A549 (cell line): ENCODE measurements at regions not wholly inside any gene's neighbourhood (a gene's known extent, or its start where the extent isn't known, plus 50 kb on each side); places are given as distances from the start of the nearest gene placed in this dataset.
A peak's percentile ranks its signal among the peaks of the same experiment; 100 is the strongest.
"Not testable (repeated sequence)": the region's sequence is repeated elsewhere in the genome, so short reads cannot be mapped to it uniquely, and the experiment has no call there.

Experiments used
- ATAC-seq, 2 experiments: fragments of 200-7000 bp in 1 of 2; fragments of >200 bp in 1 of 2; cut with Nextera tagmentation in 1 of 2; cut with Tn5 transposase in 1 of 2; 3 replicates each; pipeline versions ENCODE4 v1.8.0 to v1.9.1; 2018 to 2020; ENCODE audit warnings: mild to moderate bottlenecking in 1 of 2, moderate library complexity in 1 of 2
- CTCF ChIA-PET: fragments of 300-600 bp; sonication (Branson Sonifier 250); formaldehyde crosslinking; extraction: SDS; loops from one replicate; lab custom pipeline; 2021; ENCODE audit warnings: antibody characterized with exemption, inconsistent platforms; lab: Yijun Ruan, JAX
- POLR2A ChIA-PET: fragments of 350-600 bp; formaldehyde crosslinking; extraction: SDS; loops from one replicate; lab custom pipeline; 2021; ENCODE audit warnings: antibody characterized with exemption, inconsistent platforms; lab: Yijun Ruan, JAX
- DNase-seq, 2 experiments: peaks; one replicate each; pipeline versions ENCODE4 v3.0.0 to v3.0.0-alpha.2; 2011 to 2016; ENCODE audit warnings: low read depth in 1 of 2, low spot score in 1 of 2
- FAIRE-seq: peaks from 2 replicates; lab custom pipeline; 2011; peaks lifted over from hg19 to GRCh38; lab: Jason Lieb, UNC
- H3K27ac ChIP-seq, 2 experiments: fragments of >200 bp; sonication (Bioruptor Twin); formaldehyde crosslinking; 3 replicates each; pipeline ENCODE4 v1.5.1; 2016 to 2017
- H3K4me1 ChIP-seq: fragments of >200 bp; sonication (Bioruptor Twin); formaldehyde crosslinking; 3 replicates; pipeline ENCODE4 v1.6.1; 2016
- H3K4me2 ChIP-seq: fragments of >200 bp; sonication (Bioruptor Twin); formaldehyde crosslinking; 3 replicates; pipeline ENCODE4 v1.6.1; 2016
- H3K4me3 ChIP-seq: fragments of >200 bp; sonication (Bioruptor Twin); formaldehyde crosslinking; 3 replicates; pipeline ENCODE4 v1.5.1; 2016
- H3K9me3 ChIP-seq: fragments of >200 bp; sonication (Bioruptor Twin); formaldehyde crosslinking; 3 replicates; pipeline ENCODE4 v1.6.1; 2016
- CTCF ChIP-seq: fragments of >200 bp; sonication (Bioruptor Twin); formaldehyde crosslinking; IDR thresholded peaks from 3 replicates; pipeline ENCODE4 v1.5.1; 2016
- FOSL2 ChIP-seq, 2 experiments: fragments of 450-650 bp in 1 of 2; fragments of >200 bp in 1 of 2; sonication (Bioruptor Twin) in 1 of 2; formaldehyde crosslinking; IDR thresholded peaks; 2 replicates each; pipeline versions ENCODE4 v1.5.0 to v1.6.1; 2016 to 2020; ENCODE audit warnings: mild to moderate bottlenecking in 1 of 2, moderate library complexity in 1 of 2
- HDAC2 ChIP-seq: fragments of 200-600 bp; sonication (generic); IDR thresholded peaks from 2 replicates; pipeline ENCODE4 v1.6.1; 2016
- HEYL ChIP-seq: fragments of 250-450 bp; sonication (Bioruptor Pico); IDR thresholded peaks from 2 replicates; pipeline ENCODE4 v1.8.0; 2021; ENCODE audit warnings: mild to moderate bottlenecking, moderate library complexity
- HMGXB4 ChIP-seq: fragments of 250-450 bp; sonication (Bioruptor Pico); IDR thresholded peaks from 2 replicates; pipeline ENCODE4 v1.5.0; 2021; ENCODE audit warnings: mild to moderate bottlenecking, moderate library complexity, borderline replicate concordance
- HOXA7 ChIP-seq: fragments of 250-450 bp; sonication (Bioruptor Pico); IDR thresholded peaks from 2 replicates; pipeline ENCODE4 v1.5.0; 2020; ENCODE audit warnings: mild to moderate bottlenecking, moderate library complexity
- HOXB5 ChIP-seq: fragments of 250-450 bp; sonication (Bioruptor Pico); IDR thresholded peaks from 2 replicates; pipeline ENCODE4 v1.5.0; 2020; ENCODE audit warnings: mild to moderate bottlenecking, moderate library complexity
- JUNB ChIP-seq: fragments of >200 bp; sonication (Bioruptor Twin); formaldehyde crosslinking; IDR thresholded peaks from 2 replicates; pipeline ENCODE4 v1.6.1; 2016
- KDM5A ChIP-seq: fragments of 200-600 bp; sonication (generic); IDR thresholded peaks from 2 replicates; pipeline ENCODE4 v1.6.1; 2016; ENCODE audit warnings: antibody characterized with exemption, mild to moderate bottlenecking
- MAFK ChIP-seq: fragments of 450-650 bp; IDR thresholded peaks from 2 replicates; pipeline ENCODE4 v1.6.1; 2014; ENCODE audit not compliant: partially characterized antibody
- MAX ChIP-seq: IDR thresholded peaks from 2 replicates; pipeline ENCODE4 v1.6.1; 2012
- MYC ChIP-seq: IDR thresholded peaks from 2 replicates; pipeline ENCODE4 v1.6.1; 2012; ENCODE audit warnings: mild to moderate bottlenecking, inconsistent platforms, low read length, improper control_type of control experiment, borderline replicate concordance
- POLR2A ChIP-seq: IDR thresholded peaks from 2 replicates; pipeline ENCODE4 v1.6.1; 2012; ENCODE audit warnings: mild to moderate bottlenecking, low read length
- POLR2AphosphoS2 ChIP-seq: conservative IDR thresholded peaks from 2 replicates; pipeline ENCODE4 v1.6.1; 2012; ENCODE audit warnings: low read length, improper control_type of control experiment, inconsistent platforms
- RCOR1 ChIP-seq: fragments of 150-350 bp; IDR thresholded peaks from 2 replicates; pipeline ENCODE4 v1.6.1; 2014; ENCODE audit warnings: antibody characterized with exemption, low read length, low read depth
- RNF2 ChIP-seq: fragments of 200-600 bp; sonication (generic); IDR thresholded peaks from 2 replicates; pipeline ENCODE4 v1.6.1; 2016; ENCODE audit warnings: low read depth, mild to moderate bottlenecking, antibody characterized with exemption, moderate library complexity, borderline replicate concordance
- SREBF2 ChIP-seq: fragments of 450-650 bp; IDR thresholded peaks from 2 replicates; pipeline ENCODE4 v1.6.1; 2014; ENCODE audit warnings: mild to moderate bottlenecking, moderate library complexity
- TP53 ChIP-seq: fragments of 250-450 bp; sonication (Bioruptor Pico); IDR thresholded peaks from 2 replicates; pipeline ENCODE4 v1.5.0; 2021; ENCODE audit warnings: mild to moderate bottlenecking, moderate library complexity
- ZFP36 ChIP-seq: fragments of 450-650 bp; IDR thresholded peaks from 2 replicates; pipeline ENCODE4 v1.6.1; 2014; ENCODE audit warnings: borderline replicate concordance; ENCODE audit not compliant: partially characterized antibody
- WGBS: methylation state at CpG from one replicate; pipeline ENCODE4 v1.1.6; 2017; ENCODE audit errors: missing lambda C conversion rate; 5-methylcytosine and 5-hydroxymethylcytosine counted together

- TF ChIP-seq HDAC2 = no peak
- TF ChIP-seq JUNB = no peak
- TF ChIP-seq HEYL (CRISPR knock-in tag) = no peak
- no peak for TF ChIP-seq SREBF2
- TF ChIP-seq RCOR1 = no peak
- no peak for TF ChIP-seq POLR2A
- TF ChIP-seq HOXA7 (CRISPR knock-in tag) = no peak
- no peak for TF ChIP-seq HOXB5 (CRISPR knock-in tag)
- TF ChIP-seq FOSL2 (IDR thresholded peaks at IDR 0.05) = no peak
- no peak for TF ChIP-seq FOSL2 (CRISPR knock-in tag; IDR thresholded peaks at IDR 0.05)
- ChIA-PET CTCF (no interaction called here), POLR2A (no interaction called here)
- H3K9me3 ChIP-seq = no peaks in the 10 kb centered on the region
- FAIRE-seq (no peak), ATAC-seq (no peak), DNase-seq (no peak)
- H3K4me2 ChIP-seq = no peak overlapping the region
- no peaks in the 10 kb centered on the region for H3K4me1 ChIP-seq
- H3K27ac ChIP-seq = no peak overlapping the region
- no peak overlapping the region for H3K4me3 ChIP-seq
- WGBS = 60% methylated on average over 3 of the region's 3 CpGs
Observed at GRCh38 chr5:157941616-157942015, 82.7 kb upstream of the CLINT1 start.

- DNase-seq, H3K4me1 ChIP-seq, H3K9me3 ChIP-seq, H3K4me3 ChIP-seq, H3K4me2 ChIP-seq, POLR2A ChIA-PET, H3K27ac ChIP-seq, FAIRE-seq, ATAC-seq: not testable (repeated sequence)
- CTCF ChIA-PET = interaction anchor here (0.8 to 1.2 kb wide), 3 partner anchors 15 to 118 kb away, joined by 3 to 4 read pairs (median 3); no protein-coding TSS in a partner anchor
- WGBS = 85% methylated on average over 6 of the region's 6 CpGs
Observed at GRCh38 chr5:157938101-157938500, 79.2 kb upstream of the CLINT1 start.

- FAIRE-seq, H3K27ac ChIP-seq, H3K4me1 ChIP-seq, H3K4me3 ChIP-seq, ATAC-seq, H3K4me2 ChIP-seq, H3K9me3 ChIP-seq, DNase-seq: not testable (repeated sequence)
- ChIA-PET CTCF (interaction anchor here (0.6 to 8.7 kb wide), 3 partner anchors 12 to 1336 kb away, joined by 3 to 51 read pairs (median 3); no protein-coding TSS in a partner anchor), POLR2A (interaction anchor here (0.6 kb wide), 1 partner anchor 127 kb away, joined by 5 read pairs; no protein-coding TSS in a partner anchor)
- WGBS = 58% methylated on average over 3 of the region's 3 CpGs
Observed at GRCh38 chr5:157936776-157937501, 78.0 kb upstream of the CLINT1 start.

- CTCF ChIA-PET = interaction anchor here (1.0 to 8.7 kb wide), 3 partner anchors 14 to 122 kb away, joined by 3 to 51 read pairs (median 5); no protein-coding TSS in a partner anchor
Observed at GRCh38 chr5:157934600-157934999, 75.7 kb upstream of the CLINT1 start.

DNA sequence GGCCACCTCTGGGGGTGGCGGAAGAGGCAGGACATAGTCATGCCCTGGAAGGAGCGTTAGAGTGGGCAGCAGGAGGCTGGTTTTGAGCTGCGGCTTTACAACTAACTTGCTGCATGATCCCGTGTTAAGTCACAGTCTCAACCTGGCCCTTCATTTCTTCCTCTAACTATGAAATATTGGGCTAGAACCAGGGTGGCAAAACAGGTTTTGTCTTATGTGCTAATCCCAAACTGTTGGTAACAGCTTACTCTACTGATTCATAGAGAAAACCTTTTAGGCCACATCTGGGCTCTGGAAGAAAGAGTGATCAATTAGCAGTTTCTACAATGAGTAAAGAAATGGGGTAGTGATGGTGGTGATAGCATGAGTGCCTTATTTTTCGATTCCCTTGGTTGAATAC, 74.1 kb upstream of the CLINT1 start:
- ChIA-PET CTCF (interaction anchor here (1.2 to 8.7 kb wide), 7 partner anchors 16 to 121 kb away, joined by 3 to 51 read pairs (median 4); no protein-coding TSS in a partner anchor), POLR2A (no interaction called here)
- Histone ChIP-seq H3K4me1 (no peaks in the 10 kb centered on the region), H3K27ac (no peak overlapping the region), H3K4me3 (no peak overlapping the region), H3K9me3 (no peaks in the 10 kb centered on the region), H3K4me2 (no peak overlapping the region)
- TF ChIP-seq ZFP36 (no peak), HMGXB4 (CRISPR knock-in tag) (no peak), POLR2AphosphoS2 (no peak), CTCF (no peak), RNF2 (no peak), KDM5A (no peak), TP53 (CRISPR knock-in tag) (no peak), SREBF2 (no peak), MAX (no peak), MYC (no peak)
- DNase-seq (no peak), ATAC-seq (no peak), FAIRE-seq (no peak)
- 82% methylated on average over 5 of the region's 5 CpGs for WGBS

More at GRCh38 chr5:157934600-157934999, 75.7 kb upstream of the CLINT1 start:
- ATAC-seq = no peak
- POLR2A ChIA-PET = no interaction called here
- TF ChIP-seq MAFK (peak; percentile 30), RCOR1 (no peak)
- Histone ChIP-seq H3K4me1 (no peaks in the 10 kb centered on the region), H3K4me2 (no peak overlapping the region), H3K27ac (no peak overlapping the region), H3K4me3 (no peak overlapping the region), H3K9me3 (no peaks in the 10 kb centered on the region)
- WGBS = 44% methylated on average over 3 of the region's 3 CpGs
- no peak for FAIRE-seq
- DNase-seq = no peak
